DND-41 (cell line): ENCODE measurements at regions not wholly inside any gene's neighbourhood (a gene's known extent, or its start where the extent isn't known, plus 50 kb on each side); places are given as distances from the start of the nearest gene placed in this dataset.
"Not testable (repeated sequence)": the region's sequence is repeated elsewhere in the genome, so short reads cannot be mapped to it uniquely, and the experiment has no call there.

Experiments
- ATAC-seq: fragments of 200-7000 bp; cut with Tn5 transposase; 3 replicates; pipeline ENCODE4 v1.9.1; 2021; ENCODE audit warnings: low read depth; ENCODE audit not compliant: insufficient read depth
- DNase-seq: peaks from one replicate; pipeline ENCODE4 v3.0.0-alpha.2; 2020
- H2AFZ ChIP-seq: 2 replicates; pipeline ENCODE4 v1.6.0; 2012; ENCODE audit warnings: low read depth, low read length
- H3K27ac ChIP-seq: 2 replicates; pipeline ENCODE4 v1.5.1; 2012; ENCODE audit warnings: low read length, inconsistent platforms
- H3K27me3 ChIP-seq: fragments of 200-600 bp; sonication (generic); 2 replicates; pipeline ENCODE4 v1.6.0; 2012; ENCODE audit warnings: low read length, mild to moderate bottlenecking, inconsistent platforms; ENCODE audit not compliant: insufficient read depth, poor library complexity
- H3K36me3 ChIP-seq: 2 replicates; pipeline ENCODE4 v1.5.1; 2012; ENCODE audit warnings: low read length, inconsistent platforms; ENCODE audit not compliant: insufficient read depth
- H3K4me1 ChIP-seq: 2 replicates; pipeline ENCODE4 v1.5.1; 2012; ENCODE audit warnings: mild to moderate bottlenecking, low read length; ENCODE audit not compliant: insufficient read depth
- H3K4me2 ChIP-seq: 2 replicates; pipeline ENCODE4 v1.6.0; 2012; ENCODE audit warnings: mild to moderate bottlenecking, moderate library complexity, low read length, inconsistent platforms; ENCODE audit not compliant: insufficient read depth
- H3K4me3 ChIP-seq, 2 experiments: fragments of 200-600 bp in 1 of 2; shearing (Covaris generic) in 1 of 2; 2 replicates each; pipeline ENCODE4 v1.5.1; 2012 to 2016; ENCODE audit warnings: inconsistent platforms in 2 of 2, low read length in 2 of 2, mild to moderate bottlenecking in 2 of 2, low read depth in 1 of 2, moderate library complexity in 1 of 2
- H3K79me2 ChIP-seq: 2 replicates; pipeline ENCODE4 v1.6.0; 2012; ENCODE audit warnings: low read length, inconsistent platforms; ENCODE audit not compliant: insufficient read depth
- H3K9ac ChIP-seq: 2 replicates; pipeline ENCODE4 v1.6.0; 2012; ENCODE audit warnings: low read depth, mild to moderate bottlenecking, inconsistent platforms, low read length, moderate library complexity
- H3K9me3 ChIP-seq: 2 replicates; pipeline ENCODE4 v1.5.1; 2012; ENCODE audit warnings: low read length, moderate library complexity, mild to moderate bottlenecking, inconsistent platforms; ENCODE audit not compliant: insufficient read depth, severe bottlenecking
- H4K20me1 ChIP-seq: 2 replicates; pipeline ENCODE4 v1.6.0; 2012; ENCODE audit warnings: low read length; ENCODE audit not compliant: insufficient read depth
- EZH2 ChIP-seq: IDR thresholded peaks from 3 replicates; pipeline ENCODE4 v1.6.1; 2012; ENCODE audit warnings: borderline replicate concordance, low read depth, mild to moderate bottlenecking, moderate library complexity, low read length, inconsistent platforms; ENCODE audit not compliant: severe bottlenecking
- TF ChIP-seq, protein P1 (sequence below): IDR thresholded peaks from 2 replicates; pipeline ENCODE4 v1.5.1; 2012; ENCODE audit warnings: borderline replicate concordance, low read length, moderate library complexity, mild to moderate bottlenecking; ENCODE audit not compliant: poor library complexity, severe bottlenecking; ENCODE audit errors: extremely low read depth

DNA sequence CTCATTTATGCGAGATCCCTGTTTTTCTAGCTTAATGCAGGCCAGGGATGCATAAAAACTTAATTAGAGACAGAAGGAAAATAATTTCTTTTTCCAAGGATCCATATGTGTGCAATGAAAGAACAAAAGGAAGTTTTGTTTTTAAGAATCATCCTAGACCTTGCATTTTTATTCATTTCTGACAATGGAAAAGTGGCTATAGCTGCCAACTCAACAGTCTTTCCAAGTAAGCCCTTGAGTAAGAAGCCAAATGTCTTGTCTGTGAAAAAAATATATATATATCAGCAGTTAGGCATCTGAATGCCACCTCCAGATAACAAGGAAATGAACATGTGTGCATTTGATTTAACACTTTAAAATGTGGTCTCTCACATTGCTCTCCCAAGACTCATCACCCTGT is 1397.6 kb downstream of the GATA3 start:
- H3K9me3 ChIP-seq: no peaks in the 10 kb centered on the region
- no peak for TF ChIP-seq EZH2
- TF ChIP-seq, protein P1, sequence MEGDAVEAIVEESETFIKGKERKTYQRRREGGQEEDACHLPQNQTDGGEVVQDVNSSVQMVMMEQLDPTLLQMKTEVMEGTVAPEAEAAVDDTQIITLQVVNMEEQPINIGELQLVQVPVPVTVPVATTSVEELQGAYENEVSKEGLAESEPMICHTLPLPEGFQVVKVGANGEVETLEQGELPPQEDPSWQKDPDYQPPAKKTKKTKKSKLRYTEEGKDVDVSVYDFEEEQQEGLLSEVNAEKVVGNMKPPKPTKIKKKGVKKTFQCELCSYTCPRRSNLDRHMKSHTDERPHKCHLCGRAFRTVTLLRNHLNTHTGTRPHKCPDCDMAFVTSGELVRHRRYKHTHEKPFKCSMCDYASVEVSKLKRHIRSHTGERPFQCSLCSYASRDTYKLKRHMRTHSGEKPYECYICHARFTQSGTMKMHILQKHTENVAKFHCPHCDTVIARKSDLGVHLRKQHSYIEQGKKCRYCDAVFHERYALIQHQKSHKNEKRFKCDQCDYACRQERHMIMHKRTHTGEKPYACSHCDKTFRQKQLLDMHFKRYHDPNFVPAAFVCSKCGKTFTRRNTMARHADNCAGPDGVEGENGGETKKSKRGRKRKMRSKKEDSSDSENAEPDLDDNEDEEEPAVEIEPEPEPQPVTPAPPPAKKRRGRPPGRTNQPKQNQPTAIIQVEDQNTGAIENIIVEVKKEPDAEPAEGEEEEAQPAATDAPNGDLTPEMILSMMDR: no peak
- no peak overlapping the region for H3K27ac ChIP-seq
- H3K36me3 ChIP-seq: no peaks in the 10 kb centered on the region
- no peaks in the 10 kb centered on the region for H3K4me1 ChIP-seq
- H3K4me3 ChIP-seq: no peak overlapping the region
- H4K20me1 ChIP-seq: no peaks in the 10 kb centered on the region
- H2AFZ ChIP-seq: no peak overlapping the region
- no peak overlapping the region for H3K9ac ChIP-seq
- ATAC-seq (no peak), DNase-seq (no peak)
- H3K4me2 ChIP-seq: no peak overlapping the region
- no peaks in the 10 kb centered on the region for H3K79me2 ChIP-seq
- H3K27me3 ChIP-seq: no peaks in the 10 kb centered on the region

DNA sequence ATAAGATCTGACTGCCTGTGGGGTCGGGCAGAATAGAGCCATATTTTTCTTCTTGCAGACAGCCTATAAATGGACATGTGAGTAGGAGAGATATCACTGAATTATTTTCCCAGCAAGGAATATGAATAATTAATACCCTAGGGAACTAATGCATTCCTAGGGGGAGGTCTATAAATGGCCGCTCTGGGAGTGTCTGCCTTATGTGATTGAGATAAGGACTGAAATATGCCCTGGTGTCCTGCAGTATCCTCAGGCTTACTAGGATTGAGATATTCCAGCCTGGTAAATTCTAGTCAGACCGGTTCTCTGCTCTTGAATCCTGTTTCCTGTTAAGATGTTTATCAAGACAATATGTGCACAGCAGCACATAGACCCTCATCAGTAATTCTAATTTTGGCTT is 1399.4 kb downstream of the GATA3 start:
- not testable (repeated sequence) for H3K9me3 ChIP-seq, H3K4me1 ChIP-seq, H3K27me3 ChIP-seq, H3K27ac ChIP-seq, H2AFZ ChIP-seq, H4K20me1 ChIP-seq, H3K4me2 ChIP-seq, DNase-seq, H3K36me3 ChIP-seq, H3K9ac ChIP-seq, H3K79me2 ChIP-seq, H3K4me3 ChIP-seq, ATAC-seq

DNA sequence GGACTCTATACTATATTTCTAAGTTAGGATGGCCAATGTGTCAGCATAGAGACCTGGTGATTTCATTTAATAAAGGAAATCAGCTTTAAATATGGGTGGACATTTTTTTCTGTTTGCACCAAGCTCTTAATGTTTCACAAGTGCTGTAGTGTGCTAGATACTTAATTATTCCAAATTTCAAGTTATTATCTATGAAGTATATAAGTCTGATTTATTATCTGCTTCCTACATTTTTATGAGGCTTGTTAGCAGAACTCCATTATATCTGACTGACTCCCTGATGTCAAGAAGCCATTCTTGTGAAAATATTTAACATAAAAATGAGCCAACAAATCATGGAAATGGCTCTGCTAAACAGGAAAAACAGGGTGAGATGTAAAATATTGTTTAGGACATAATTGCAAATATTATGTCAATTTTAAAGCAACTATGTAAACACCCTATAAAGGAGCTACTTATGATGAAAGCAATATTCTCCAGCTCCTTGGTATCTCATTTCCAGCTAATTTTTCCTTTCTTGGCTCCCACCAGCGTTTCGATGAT is 1415.2 kb downstream of the GATA3 start:
- ATAC-seq (no peak), DNase-seq (no peak)
- H3K4me2 ChIP-seq: no peak overlapping the region
- H4K20me1 ChIP-seq: no peaks in the 10 kb centered on the region
- no peaks in the 10 kb centered on the region for H3K36me3 ChIP-seq
- H3K79me2 ChIP-seq: no peaks in the 10 kb centered on the region
- no peak overlapping the region for H2AFZ ChIP-seq
- H3K27ac ChIP-seq: no peak overlapping the region
- H3K4me3 ChIP-seq: no peak overlapping the region
- no peaks in the 10 kb centered on the region for H3K27me3 ChIP-seq
- no peaks in the 10 kb centered on the region for H3K4me1 ChIP-seq
- no peak for TF ChIP-seq EZH2
- TF ChIP-seq, protein P1: no peak
- no peak overlapping the region for H3K9ac ChIP-seq
- no peaks in the 10 kb centered on the region for H3K9me3 ChIP-seq

DNA sequence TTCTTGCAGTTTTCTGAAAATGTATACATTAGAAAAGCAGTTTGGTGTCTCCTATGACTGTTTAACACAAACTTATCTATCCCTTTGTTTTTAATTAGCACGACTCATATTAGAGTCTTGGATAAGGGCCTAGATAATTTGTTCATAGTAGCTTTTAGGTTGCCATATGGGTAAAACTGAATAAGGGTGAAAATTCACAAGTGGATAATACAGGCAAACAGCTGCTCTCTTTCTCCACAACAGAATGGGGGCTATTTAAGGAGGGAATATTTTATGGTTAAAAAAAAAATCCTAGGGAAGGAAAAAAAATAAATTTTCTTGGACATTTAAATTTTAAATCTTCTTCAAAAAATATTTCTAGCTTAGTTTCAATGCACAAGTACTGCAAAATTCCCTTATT is 1416.1 kb downstream of the GATA3 start:
- no peaks in the 10 kb centered on the region for H3K36me3 ChIP-seq
- no peak overlapping the region for H2AFZ ChIP-seq
- no peaks in the 10 kb centered on the region for H3K4me1 ChIP-seq
- H3K79me2 ChIP-seq: no peaks in the 10 kb centered on the region
- no peaks in the 10 kb centered on the region for H3K27me3 ChIP-seq
- H3K27ac ChIP-seq: no peak overlapping the region
- no peak overlapping the region for H3K4me3 ChIP-seq
- TF ChIP-seq, protein P1: no peak
- TF ChIP-seq EZH2: no peak
- no peaks in the 10 kb centered on the region for H3K9me3 ChIP-seq
- no peak overlapping the region for H3K4me2 ChIP-seq
- ATAC-seq (no peak), DNase-seq (no peak)
- H4K20me1 ChIP-seq: no peaks in the 10 kb centered on the region
- H3K9ac ChIP-seq: no peak overlapping the region
